ENCODE measurements at regions not wholly inside any gene's neighbourhood (a gene's known extent, or its start where the extent isn't known, plus 50 kb on each side); places are given as distances from the start of the nearest gene placed in this dataset.

- Histone ChIP-seq H3K4me2 (ENCODE audit: insufficient read depth in 1 of 2, low read depth in 2 of 2, low read length in 2 of 2) (no peak overlapping the region), H3K23ac (ENCODE audit: insufficient read length) (no peak overlapping the region), H2BK20ac (ENCODE audit: low read length) (no peak overlapping the region), H3K4me3 (ENCODE audit: extremely low read depth in 1 of 4, insufficient read depth in 2 of 4, low read depth in 3 of 4, low read length in 4 of 4) (no peak overlapping the region), H2BK120ac (replicated peaks; ENCODE audit: low read depth, low read length) (no peak overlapping the region), H3K18ac (ENCODE audit: extremely low read depth, low read length) (no peak overlapping the region), H3K27ac (ENCODE audit: low read depth, low read length) (no peak overlapping the region), H2AFZ (ENCODE audit: low read length) (no peak overlapping the region), H2AK5ac (ENCODE audit: low read depth, low read length) (no peak overlapping the region), H3K56ac (replicated peaks; ENCODE audit: insufficient read length, low read depth, low read length) (no peak overlapping the region), H3K4me1 (replicated peaks in 1 of 4; ENCODE audit: control insufficient read depth in 3 of 4, insufficient read depth in 4 of 4, low read length in 3 of 4) (no peaks in the 10 kb centered on the region), H3K79me2 (ENCODE audit: control insufficient read depth in 1 of 2, insufficient read depth in 2 of 2, low read length in 2 of 2) (no peaks in the 10 kb centered on the region), H3K23me2 (ENCODE audit: low read depth, low read length) (no peaks in the 10 kb centered on the region), H3K14ac (ENCODE audit: insufficient read length) (no peak overlapping the region), H4K20me1 (replicated peaks in 1 of 2; ENCODE audit: control insufficient read depth in 1 of 2, insufficient read depth in 2 of 2, low read length in 2 of 2) (no peaks in the 10 kb centered on the region), H3K9me3 (ENCODE audit: insufficient read depth in 2 of 2, low read depth in 1 of 2, low read length in 1 of 2) (no peaks in the 10 kb centered on the region), H3K4ac (replicated peaks; ENCODE audit: insufficient read length, low read depth, low read length) (no peak overlapping the region), H3K27me3 (replicated peaks in 1 of 4; ENCODE audit: control insufficient read depth in 3 of 4, extremely low read depth in 1 of 4, insufficient read depth in 3 of 4, low read length in 3 of 4) (no peaks in the 10 kb centered on the region), H4K91ac (replicated peaks; ENCODE audit: insufficient read length, low read length) (no peak overlapping the region), H3K36me3 (ENCODE audit: control insufficient read depth in 2 of 4, insufficient read depth in 4 of 4, low read length in 3 of 4) (no peaks in the 10 kb centered on the region), H2BK12ac (ENCODE audit: low read depth, low read length) (no peak overlapping the region), H4K5ac (ENCODE audit: insufficient read length, low read depth, low read length) (no peak overlapping the region), H3K79me1 (ENCODE audit: low read depth, low read length) (no peaks in the 10 kb centered on the region), H4K8ac (ENCODE audit: extremely low read depth, insufficient read depth, low read length) (no peak overlapping the region), H2BK15ac (ENCODE audit: low read length) (no peak overlapping the region), H3K9ac (replicated peaks in 1 of 4; ENCODE audit: extremely low read depth in 1 of 4, low read depth in 3 of 4, low read length in 3 of 4) (no peak overlapping the region), H2BK5ac (ENCODE audit: low read depth, low read length) (no peak overlapping the region)
- TF ChIP-seq SUZ12 (IDR thresholded peaks at IDR 0.05; ENCODE audit: low read length) (no peak), USF2 (IDR thresholded peaks at IDR 0.05; ENCODE audit: low read length) (no peak), TBP (IDR thresholded peaks at IDR 0.05; ENCODE audit: low read depth, low read length) (no peak), TAF7 (optimal IDR thresholded peaks at IDR 0.05; ENCODE audit: borderline replicate concordance, low read depth, low read length) (no peak), POU5F1 (IDR thresholded peaks at IDR 0.05; ENCODE audit: low read depth, low read length) (no peak), POLR2AphosphoS5 (IDR thresholded peaks at IDR 0.05; ENCODE audit: low read depth, low read length) (no peak), ZNF274 (IDR thresholded peaks at IDR 0.05; ENCODE audit: borderline replicate concordance, extremely low read depth, low read length) (no peak), E2F6 (IDR thresholded peaks at IDR 0.05) (no peak), NRF1 (IDR thresholded peaks at IDR 0.05; ENCODE audit: low read depth, low read length) (no peak), HDAC6 (IDR thresholded peaks at IDR 0.05; ENCODE audit: low read depth, low read length) (no peak)
- WGBS, 2 experiments (ENCODE audit: extremely low coverage in 1 of 2, insufficient coverage in 1 of 2, insufficient read length in 1 of 2, insufficient replicate concordance in 2 of 2, low coverage in 1 of 2, low lambda C conversion rate in 2 of 2, missing lambda C conversion rate in 1 of 2): 90% methylated on average over 23 of the region's 27 CpGs; no CpG with 5 or more reads in 1 of the 2 experiments
- FAIRE-seq: no peak
- CTCF ChIA-PET (ENCODE audit: partially characterized antibody): interaction anchor here (1.2 kb wide), 1 partner anchor 592 kb away, joined by 3 read pairs; no protein-coding TSS in a partner anchor
- DNase-seq (ENCODE audit: low read depth in 1 of 2, low spot score in 2 of 2): no peak
- POLR2A ChIA-PET (ENCODE audit: partially characterized antibody): no interaction called here
Measured at GRCh38 chr15:87123676-87124382, 1044.2 kb downstream of the AGBL1 start.
